Stimulated activated naive CD8-positive, alpha-beta T cell treated with anti-CD3 and anti-CD28 coated beads, Interleukin-15, Interleukin-2, amounts not matched to agents 100 U/mL and 50 U/mL, for 24 hours (primary cell): ENCODE measurements at regions not wholly inside any gene's neighbourhood (a gene's known extent, or its start where the extent isn't known, plus 50 kb on each side); places are given as distances from the start of the nearest gene placed in this dataset.

ENCODE experiments used
- ATAC-seq: fragments of 150-1000 bp; cut with Tn5 transposase; one replicate; pipeline ENCODE4 v1.10.0; 2021
- DNase-seq: peaks from one replicate; pipeline ENCODE4 v3.0.0; 2021

DNA sequence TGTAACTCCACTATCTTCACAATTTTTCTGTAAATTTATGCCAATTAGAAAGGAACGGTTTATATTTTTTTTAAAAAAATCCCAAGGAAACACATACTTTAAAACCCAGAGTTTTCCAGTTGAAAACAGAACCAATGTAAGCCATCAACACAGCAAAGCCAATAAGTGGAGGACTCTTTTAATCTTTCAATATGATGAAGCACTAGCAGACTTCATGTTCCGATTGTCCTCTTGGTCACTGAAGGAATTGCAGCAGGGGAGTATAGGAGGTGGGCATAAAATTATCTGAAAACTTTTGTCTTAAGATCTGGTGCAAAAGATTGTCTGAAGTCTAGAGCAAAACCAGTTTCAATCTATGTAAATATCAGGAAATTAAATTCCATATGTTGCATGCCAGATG, 102.1 kb upstream of the PAPPA start:
- no peak for DNase-seq
- ATAC-seq = no peak

DNA sequence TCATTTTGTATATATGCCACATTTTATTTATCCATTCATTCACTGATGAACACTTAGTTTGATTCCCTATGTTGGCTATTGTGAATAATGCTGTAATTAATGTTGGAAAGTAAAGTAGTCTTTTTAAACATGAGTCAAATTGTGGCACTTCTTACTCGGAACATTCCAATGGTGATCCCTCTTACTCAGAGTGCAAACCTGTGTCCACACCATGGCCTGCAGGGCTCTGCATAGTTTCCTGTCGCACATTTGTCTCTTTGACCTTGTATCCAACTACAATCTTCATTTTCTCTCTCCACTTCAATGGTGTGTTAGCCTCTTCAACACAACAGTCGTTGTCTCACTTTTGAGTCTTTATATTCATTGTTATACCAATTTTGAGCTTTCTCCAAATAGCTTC, 98.1 kb upstream of the PAPPA start:
- ATAC-seq = no peak

DNA sequence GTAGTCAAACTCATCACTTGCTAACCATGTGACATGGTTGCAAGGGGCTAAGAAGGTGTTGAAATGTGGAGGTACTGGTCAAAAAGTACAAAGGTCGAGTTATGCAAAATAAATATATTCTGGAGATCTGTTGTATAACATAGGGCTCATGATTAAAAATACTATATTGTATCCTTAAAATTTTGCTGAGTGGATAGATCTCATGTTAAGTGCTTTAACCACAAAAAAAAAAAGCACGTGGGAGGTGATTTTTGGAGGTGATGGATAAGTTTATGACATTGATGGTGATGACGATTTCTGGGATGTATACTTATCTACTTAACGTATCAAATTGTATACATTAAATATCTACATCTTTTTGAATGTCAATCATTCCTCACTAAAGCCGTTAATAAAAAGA, 96.2 kb upstream of the PAPPA start:
- ATAC-seq (no peak), DNase-seq (no peak)

More for the DNA sequence above, 98.1 kb upstream of the PAPPA start:
- DNase-seq = no peak

DNA sequence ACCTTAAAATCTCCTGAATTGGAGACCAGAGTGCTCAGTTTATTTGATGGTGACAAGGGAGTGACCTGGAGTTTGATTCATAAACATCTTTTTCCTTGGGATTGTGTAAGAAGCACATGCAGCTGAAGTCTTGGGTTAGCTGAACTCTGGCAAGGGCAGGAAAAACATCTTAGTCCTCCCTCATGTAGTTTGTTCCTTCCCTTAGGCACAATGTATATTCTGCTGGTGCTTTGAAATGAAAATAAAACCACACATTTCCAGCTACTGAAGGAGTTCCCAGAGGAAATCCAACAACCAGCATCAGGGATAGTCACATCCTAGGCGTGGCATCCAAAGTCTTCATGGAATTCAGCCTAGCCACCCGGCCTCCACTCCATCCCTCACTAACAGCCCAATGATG, 95.2 kb upstream of the PAPPA start:
- DNase-seq = no peak

DNA sequence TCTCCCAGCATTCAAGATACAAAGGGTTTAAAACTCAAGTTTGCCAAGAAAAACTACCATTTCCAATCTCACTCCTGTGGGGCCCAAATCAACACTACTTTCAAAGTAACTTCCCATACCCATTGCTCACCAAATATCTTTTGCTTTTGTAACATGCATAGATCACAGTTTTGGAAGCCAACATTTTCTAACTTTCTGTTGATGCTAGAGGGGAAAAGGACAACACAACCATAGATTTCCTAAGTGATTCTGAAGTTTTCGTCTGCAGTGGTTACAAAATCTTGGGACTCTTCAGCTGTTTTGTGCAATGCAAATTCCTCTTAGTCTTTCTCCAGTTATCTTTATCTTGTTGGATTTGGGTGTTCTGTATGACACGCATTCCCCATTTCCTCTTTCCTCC, 94.1 kb upstream of the PAPPA start:
- no peak for DNase-seq
- ATAC-seq = no peak

More for the DNA sequence above, 95.2 kb upstream of the PAPPA start:
- no peak for ATAC-seq

DNA sequence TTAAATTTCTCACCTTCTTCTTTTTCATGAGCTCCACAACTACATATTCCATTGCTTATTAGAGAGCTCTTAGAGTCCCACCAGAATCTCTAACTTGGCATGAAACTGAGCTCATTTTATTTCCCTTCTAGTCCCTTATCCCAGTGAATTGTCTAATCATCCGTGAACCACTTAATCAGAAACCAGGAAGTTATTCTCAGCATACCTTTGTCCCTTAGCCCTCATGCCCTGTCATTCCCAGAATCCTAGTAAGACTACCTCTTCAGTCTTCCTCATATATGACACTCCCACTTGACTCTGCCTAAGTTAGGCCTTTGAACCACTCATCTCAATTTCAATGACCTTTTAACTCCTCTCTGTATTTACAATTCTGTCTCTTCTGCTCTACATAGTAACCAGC, 93.0 kb upstream of the PAPPA start:
- no peak for ATAC-seq
- DNase-seq = no peak

DNA sequence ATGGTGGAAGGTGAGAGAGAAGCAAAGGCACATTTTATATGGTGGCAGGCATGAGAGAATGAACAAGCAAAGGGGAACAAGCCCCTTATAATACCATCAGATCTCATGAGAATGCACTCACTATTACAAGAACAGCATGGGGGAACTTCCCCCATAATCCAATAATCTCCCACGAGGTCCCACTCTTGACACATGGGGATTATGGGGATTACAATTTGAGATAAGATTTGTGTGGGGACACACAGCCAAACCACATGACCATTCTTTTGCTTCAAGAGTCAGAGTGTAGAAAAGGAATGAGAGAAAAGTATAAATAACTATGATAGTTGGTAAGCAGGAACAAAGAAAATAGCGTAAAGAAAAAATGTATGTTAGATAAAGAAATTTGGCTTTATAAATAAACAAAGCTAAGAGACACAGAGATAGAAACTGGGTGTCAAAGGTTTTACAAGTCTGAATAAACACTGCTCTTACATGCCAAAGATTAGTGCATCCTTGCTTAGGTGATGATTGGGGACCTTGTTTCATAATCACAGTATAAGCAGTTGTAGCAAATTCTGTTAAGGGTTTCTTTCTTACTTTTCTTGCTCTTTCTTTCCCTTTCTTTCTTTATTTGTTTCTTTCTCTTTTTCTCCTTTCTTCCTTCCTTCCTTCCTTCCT, 91.9 kb upstream of the PAPPA start:
- DNase-seq (no peak), ATAC-seq (no peak)

DNA sequence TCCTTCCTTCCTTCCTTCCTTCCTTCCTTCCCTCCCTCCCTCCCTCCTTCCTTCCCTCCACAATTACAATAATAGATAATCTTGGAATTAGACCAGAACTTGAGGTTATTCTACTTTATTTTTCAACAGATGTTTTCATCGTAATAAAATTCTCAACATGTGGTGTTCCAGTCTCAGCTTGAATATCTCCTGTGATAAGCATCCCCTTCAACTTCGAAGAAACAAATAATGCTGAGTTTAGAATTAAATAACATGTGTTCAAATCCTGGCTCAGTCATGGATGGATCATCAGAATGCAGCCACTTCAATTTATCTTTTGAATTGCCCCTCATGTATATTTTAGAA, 91.4 kb upstream of the PAPPA start:
- ATAC-seq = no peak
- DNase-seq = no peak

DNA sequence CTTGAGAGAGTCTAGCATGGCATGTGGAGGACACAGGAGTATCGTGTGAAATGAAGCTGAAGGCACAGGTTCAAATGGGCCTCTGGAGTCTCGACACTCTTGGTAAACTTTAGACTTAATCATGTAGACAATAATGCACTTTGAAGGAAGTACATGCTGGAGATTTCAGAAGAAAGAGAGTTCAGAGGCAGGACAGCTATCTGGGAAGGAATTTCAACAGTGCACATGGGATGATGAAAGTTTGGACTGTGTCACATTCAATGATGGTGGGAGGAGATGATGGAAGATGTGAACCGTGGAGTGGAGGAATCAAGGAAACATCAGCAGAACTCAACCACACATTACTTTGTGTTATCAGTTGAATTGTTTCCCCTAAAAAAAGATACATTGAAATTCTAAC, 88.6 kb upstream of the PAPPA start:
- no peak for ATAC-seq
- no peak for DNase-seq

DNA sequence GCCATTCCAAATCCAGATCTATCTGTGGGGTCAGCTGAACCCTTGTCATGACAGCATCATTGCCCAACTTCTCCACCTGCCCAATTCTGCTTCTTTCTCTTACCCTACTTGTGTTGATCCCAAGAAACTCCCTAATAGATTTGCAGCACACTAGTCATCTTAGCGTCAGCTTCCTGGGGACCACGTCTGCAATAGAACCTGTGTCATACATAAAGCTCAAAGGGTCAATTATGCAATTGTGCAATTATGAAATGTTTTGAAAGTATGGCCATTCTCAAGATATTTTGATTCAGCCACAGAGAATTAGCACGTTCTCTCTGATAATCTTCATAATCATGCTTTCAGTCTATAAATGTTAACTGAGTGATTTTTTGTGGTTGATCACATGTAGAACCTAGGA, 87.4 kb upstream of the PAPPA start:
- ATAC-seq = no peak
- no peak for DNase-seq

DNA sequence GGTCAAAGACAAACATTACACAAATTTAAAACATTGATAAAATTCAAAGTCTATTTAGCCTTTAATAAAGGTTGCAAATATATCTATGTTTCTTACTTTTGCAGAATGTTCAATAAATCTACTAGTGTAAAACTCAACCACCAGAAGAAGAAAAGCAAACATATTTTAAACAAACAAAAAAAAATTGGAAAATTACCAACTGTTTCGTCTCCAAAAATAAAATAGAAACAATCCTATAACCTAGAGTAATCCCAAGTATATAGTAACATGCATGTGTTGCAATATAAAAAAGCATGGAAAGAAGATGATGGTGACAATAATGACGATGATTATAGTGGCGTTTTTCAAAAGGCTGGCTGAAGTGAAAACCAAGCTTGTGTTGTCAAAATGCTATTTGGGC, 86.0 kb upstream of the PAPPA start:
- no peak for DNase-seq

DNA sequence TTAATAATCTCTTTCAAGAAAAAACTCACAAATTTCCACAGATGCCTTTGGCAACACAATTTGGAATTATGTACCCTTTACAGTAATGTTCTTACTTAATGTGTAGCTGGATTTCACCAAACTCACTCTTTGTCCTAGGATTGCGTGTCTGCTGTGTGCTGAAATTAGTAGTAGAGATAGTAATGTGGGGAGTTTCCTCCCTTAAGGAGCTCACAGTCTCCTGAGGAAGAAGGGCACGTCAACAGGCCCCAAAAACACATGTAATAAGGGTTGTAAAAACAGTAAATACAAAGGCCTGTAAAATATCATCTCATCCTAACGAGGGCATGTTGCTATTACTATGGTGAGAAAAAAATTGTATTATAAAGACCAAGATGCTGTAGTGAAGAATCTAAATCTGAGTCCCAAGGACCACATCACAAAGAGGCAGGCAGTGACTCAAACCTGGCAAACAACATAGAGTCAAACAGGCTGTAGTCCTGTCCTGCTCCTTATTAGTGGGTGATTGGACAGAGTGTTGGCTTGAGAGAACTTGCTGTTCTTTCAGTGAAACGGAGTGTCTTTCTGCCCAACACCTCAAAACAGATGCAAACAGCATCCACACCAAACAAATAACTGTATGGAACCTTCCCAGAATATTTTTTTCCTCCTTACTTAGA, 83.2 kb upstream of the PAPPA start:
- ATAC-seq (no peak), DNase-seq (no peak)

More for the DNA sequence above, 86.0 kb upstream of the PAPPA start:
- ATAC-seq = no peak

DNA sequence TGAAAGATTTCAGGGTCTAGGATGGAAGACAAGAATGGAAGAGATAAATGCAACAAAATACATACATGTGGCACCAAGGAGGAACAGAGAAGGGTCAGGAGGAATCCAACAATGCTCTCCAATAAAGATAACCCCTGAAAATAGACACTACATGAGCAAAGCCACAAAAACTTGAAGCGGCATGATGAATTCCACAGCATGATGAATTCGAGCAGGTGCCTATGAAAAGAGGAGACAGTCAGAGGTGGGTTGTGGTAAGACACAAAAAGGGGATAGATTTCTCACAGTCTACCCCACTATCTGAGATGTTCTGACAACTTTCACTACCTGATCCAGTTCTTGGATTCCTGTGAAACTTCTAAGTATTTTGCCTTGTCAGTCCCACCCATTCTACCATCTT, 81.5 kb upstream of the PAPPA start:
- ATAC-seq (no peak), DNase-seq (no peak)

DNA sequence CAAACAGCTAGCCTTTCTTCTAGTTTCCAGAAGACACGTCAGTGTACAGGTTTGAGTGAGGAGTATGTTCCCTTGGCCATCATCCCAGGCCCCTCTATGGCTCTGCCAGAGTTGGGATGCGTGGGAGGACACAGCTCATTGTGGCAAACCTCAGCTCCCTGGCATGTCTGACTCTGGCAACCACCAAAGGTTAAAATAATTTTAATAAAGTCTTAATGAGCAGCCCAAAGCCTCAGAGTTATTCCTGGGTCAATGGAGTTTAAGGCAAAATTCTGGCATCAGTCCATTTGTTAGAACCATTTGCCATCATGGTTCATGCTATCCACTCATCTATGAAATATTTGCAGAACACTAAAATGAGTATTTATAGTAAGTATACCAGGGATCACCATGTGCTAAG, 79.8 kb upstream of the PAPPA start:
- no peak for DNase-seq
- ATAC-seq = no peak

DNA sequence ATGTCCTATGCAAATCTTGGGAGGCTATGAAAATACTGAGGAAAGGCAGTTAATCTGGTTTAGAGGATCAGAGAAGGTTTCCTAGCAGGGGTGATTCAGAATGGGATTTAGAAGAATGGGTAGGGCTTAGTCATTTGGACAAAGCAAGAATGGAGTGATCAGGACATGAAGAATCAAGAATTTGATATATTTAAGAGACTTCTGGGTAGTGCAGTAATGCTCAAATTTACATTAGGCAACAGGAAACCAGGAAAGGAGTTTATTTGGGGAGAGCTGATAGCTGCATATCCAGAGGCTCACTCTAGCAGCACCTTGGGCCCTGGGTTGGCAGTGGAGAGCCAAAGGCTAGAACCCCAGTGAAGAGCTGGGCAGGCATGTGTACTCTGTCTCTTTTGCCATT, 78.9 kb upstream of the PAPPA start:
- DNase-seq = no peak
- ATAC-seq = no peak

DNA sequence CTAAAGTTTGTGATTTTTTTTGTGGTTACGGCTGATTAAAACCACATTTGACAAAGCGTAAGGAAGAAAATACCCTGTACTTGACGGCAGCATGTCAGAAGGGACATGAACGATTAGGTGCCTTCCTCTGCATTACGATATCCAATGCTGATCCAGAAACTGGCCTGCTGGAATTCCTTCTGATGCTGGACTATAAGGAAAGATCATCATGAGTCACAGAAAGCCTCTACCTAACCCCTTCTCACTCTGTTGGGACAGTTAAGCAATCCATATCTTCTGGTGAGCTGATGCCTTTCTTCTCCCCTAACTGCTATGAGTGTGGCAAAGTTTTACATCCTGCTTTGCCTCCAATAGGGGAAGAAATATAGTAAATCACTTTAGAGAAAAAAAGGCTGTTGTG, 78.4 kb upstream of the PAPPA start:
- no peak for DNase-seq
- ATAC-seq = no peak

DNA sequence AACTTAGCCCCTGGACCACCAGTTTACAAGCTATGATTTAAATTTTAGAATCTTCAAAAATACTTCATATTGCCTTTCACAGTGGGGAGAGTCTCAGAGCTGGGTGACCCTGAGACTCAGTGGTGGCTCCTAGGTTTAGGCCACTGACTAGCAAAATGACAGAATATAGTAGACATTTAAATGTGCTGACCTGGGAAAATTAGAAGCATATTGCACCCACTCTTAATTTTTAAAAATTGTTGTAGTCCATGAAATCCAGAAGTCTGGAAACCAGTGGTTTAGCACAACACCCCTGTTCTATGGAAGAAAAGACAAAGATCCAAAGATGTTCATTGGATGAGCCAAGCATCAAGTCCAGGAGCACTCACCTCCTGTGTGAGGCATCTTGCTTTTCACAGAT, 75.0 kb upstream of the PAPPA start:
- ATAC-seq (no peak), DNase-seq (no peak)

DNA sequence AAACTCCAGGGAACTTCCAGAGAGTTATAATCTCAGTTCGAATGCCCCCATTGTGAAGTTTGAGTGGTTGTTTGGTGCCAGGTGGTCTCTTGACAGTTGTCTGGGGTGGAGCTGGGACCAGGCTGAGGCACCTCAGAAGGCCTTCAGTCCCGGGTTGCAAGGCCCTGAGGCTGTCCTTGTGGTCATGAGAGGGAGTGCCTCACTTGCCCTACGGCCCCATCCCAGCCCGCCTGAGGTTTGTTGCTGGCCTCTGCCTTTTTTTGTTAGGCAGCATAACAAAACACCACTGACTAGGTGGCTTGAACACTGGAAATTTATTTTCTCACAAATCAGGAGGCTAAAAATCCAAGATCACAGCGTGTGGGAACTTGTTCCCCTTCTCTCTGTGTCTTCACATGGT, 73.0 kb upstream of the PAPPA start:
- no peak for DNase-seq
- no peak for ATAC-seq

DNA sequence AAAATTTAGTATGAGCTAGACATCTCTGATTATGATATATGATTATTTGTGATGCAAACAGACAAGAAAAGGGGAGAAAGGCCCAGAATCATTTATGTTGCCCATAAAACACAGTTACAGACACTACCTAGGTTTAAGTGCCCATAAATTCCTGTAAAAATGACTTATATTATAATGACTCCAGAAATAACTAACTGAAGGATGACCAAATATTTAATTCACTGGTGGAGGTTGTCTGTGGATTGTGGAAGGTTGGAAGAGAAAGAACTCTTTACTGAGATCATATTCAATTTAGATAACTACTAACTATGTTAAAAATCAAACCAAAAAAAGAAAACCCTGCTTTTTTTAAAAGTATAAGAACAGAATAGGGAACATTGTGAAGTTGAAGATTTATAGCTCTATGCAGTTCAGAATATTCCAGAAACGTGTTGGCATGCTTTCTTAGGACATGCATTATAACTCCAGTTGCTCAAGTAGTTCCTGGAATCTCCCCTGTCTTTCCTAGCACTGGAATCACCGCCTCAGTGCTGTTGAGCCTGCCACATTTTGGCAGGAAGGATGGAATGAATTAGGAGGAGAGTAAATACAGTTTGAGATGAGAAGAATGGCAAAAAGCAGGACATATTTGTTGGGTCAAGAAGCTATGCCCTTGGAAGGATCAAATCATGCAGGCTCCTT, 72.0 kb upstream of the PAPPA start:
- no peak for DNase-seq
- no peak for ATAC-seq

DNA sequence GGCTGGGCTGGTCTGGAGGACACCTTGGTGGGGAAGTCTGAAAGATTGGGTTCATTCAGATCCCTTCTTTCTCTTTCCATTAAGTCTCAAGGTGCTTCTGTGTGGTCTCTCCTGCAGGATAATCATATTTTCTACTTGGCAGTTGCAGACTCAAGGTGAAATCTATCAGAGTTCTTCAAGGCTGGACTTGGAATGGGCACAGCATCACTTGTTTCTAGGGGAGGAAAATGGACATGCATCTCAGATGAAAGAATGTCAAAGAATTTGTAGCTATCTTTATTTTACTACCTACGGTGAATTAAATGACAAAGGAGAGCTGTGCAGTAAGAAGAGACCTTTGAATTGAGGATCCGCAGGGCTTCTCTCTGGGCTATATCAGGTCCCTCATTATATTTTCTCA, 69.8 kb upstream of the PAPPA start:
- ATAC-seq = no peak

DNA sequence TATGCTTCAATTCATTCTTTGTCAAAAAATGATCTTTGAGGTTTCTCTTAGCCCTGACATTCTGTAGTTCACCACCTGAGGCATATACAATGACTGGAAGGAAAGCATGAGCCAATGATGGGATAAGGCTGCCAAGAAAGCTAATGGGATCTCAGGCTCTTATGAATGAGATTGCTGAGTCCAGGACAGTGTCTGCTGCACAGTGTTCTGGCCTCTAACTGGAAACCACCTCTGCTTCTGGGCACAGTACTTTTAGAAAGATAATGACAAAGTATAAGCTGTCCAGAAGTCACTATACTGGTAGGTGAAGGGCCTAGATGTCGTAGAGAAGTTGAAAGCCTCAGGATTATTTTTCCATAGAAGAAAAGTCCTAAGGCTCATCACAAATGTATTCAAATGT, 69.1 kb upstream of the PAPPA start:
- DNase-seq (no peak), ATAC-seq (no peak)

More for the DNA sequence above, 69.8 kb upstream of the PAPPA start:
- DNase-seq = no peak

DNA sequence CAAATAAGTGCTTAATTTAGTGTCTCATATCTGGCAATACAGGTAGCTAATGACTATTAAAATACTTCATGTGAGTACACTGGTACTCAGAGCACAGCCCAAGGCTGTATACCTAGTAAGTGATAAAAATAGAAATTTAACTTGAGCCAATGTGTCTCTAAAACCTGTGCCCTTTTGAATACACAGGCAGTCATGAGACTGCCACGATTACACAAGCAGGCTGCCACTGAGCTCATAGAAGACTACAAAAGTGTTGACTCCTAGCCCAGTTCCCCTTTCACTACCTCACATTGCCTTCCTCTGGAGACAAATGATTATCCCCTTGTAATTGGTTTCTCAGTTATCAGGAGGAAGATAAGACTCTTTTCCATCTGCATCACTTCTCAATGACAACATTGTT, 66.3 kb upstream of the PAPPA start:
- DNase-seq (no peak), ATAC-seq (no peak)

DNA sequence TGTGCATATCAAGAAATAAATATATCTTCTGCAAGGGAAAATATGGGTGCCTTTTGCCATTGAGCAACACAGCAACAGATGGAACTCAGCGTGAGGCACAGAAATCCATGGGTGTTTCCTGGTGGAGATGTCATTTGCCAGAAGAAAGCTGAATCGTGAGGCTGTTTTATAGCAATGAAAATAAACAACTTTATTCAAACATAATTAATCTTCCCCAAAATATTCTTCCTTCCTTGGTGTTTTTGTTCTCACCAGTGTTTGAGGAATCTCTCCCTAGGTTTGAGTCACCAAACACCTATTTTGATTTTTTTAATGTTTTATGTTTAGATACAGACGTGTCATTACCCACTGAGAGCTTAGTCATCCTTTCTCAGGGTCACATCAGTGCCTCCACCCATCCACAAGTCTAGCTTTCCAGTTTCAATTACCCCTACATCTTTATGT, 65.8 kb upstream of the PAPPA start:
- DNase-seq (no peak), ATAC-seq (no peak)

DNA sequence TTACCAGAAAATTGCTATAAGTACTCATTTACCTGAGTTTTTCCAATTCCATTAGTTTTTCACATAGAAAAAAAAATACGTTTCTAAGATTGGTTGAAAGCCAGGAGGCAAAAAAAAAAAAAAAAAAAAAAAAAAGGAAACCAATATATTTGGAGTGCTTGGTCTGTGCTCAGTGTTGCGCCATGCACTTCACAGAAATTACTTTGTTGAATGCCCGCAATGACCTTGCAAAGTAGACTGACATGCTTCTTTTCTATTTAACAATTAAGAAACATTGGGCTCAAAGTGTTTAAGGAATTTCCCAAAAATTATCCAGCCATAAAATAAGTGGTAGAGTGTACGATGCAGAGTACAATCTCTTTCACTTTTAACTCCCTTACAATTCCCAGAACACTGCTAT, 65.2 kb upstream of the PAPPA start:
- DNase-seq = no peak
- no peak for ATAC-seq
